Lower leg skin (tissue), 3 donors: ENCODE measurements at regions not wholly inside any gene's neighbourhood (a gene's known extent, or its start where the extent isn't known, plus 50 kb on each side); places are given as distances from the start of the nearest gene placed in this dataset.

Experiments
- CTCF ChIP-seq, 3 donors: fragments of 450-650 bp; IDR thresholded peaks; one replicate each; pipeline ENCODE4 v1.5.1; 2016; ENCODE audit warnings: antibody characterized with exemption in 3 of 3, mild to moderate bottlenecking in 3 of 3, moderate library complexity in 2 of 3
- POLR2A ChIP-seq, 2 donors: fragments of 450-650 bp; IDR thresholded peaks; one replicate each; pipeline ENCODE4 v1.6.1; 2016 to 2017; ENCODE audit warnings: antibody characterized with exemption in 2 of 2, mild to moderate bottlenecking in 1 of 2, moderate library complexity in 1 of 2

GRCh38 chr1:90494748-90495282, 222.3 kb downstream of the BARHL2 start:
- TF ChIP-seq POLR2A (IDR thresholded peaks at IDR 0.05) (no peak), CTCF (IDR thresholded peaks at IDR 0.05) (no peak)
